Astrocyte (in vitro differentiated cells and primary cell): ENCODE measurements at regions not wholly inside any gene's neighbourhood (a gene's known extent, or its start where the extent isn't known, plus 50 kb on each side); places are given as distances from the start of the nearest gene placed in this dataset.

Source experiments
- CTCF ChIP-seq: IDR thresholded peaks from 2 replicates; pipeline ENCODE4 v1.5.1; 2011; ENCODE audit warnings: low read depth, mild to moderate bottlenecking, inconsistent platforms, low read length, moderate library complexity; ENCODE audit not compliant: insufficient read depth
- EZH2 ChIP-seq: IDR thresholded peaks from 2 replicates; pipeline ENCODE4 v1.6.1; 2012; ENCODE audit warnings: mild to moderate bottlenecking, low read length, inconsistent platforms; ENCODE audit not compliant: insufficient read depth

DNA sequence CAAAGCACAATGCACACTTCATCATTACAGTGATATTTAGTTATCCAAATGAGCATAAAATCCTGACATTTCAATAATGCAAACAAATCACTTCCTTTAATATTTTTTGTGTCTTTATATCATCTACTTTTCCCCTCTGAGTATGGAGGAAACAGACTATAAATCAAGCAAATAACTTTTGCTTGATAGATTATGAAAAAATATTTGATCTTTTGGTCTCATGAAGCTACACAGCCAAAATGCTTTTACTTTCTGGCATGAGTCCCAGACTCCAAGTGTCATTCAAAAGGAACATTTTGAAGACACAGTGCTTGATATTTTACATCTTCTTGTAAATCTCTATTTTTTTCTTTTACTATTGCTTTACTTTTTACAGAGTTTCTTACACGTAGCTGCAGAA is 215.3 kb upstream of the ROBO1 start:
- TF ChIP-seq EZH2 (no peak), CTCF (no peak)
